ENCODE measurements at regions not wholly inside any gene's neighbourhood (a gene's known extent, or its start where the extent isn't known, plus 50 kb on each side); places are given as distances from the start of the nearest gene placed in this dataset.

GRCh38 chr3:177607589-177607988 lies 410.3 kb upstream of the TBL1XR1 start:
- TF ChIP-seq PREB (CRISPR knock-in tag; IDR thresholded peaks at IDR 0.05; ENCODE audit: borderline replicate concordance) = no peak
- no peak for TF ChIP-seq CTCF (IDR thresholded peaks at IDR 0.05)
- no peak for TF ChIP-seq STAT6 (CRISPR knock-in tag; conservative IDR thresholded peaks at IDR 0.05; ENCODE audit: low read depth)
- no peak for TF ChIP-seq E2F4 (CRISPR knock-in tag; IDR thresholded peaks at IDR 0.05; ENCODE audit: borderline replicate concordance, low read depth)
- TF ChIP-seq MAX (CRISPR knock-in tag; IDR thresholded peaks at IDR 0.05) = no peak
- TF ChIP-seq NR2C2 (CRISPR knock-in tag; IDR thresholded peaks at IDR 0.05) = no peak
- no peak for TF ChIP-seq ATF6 (CRISPR knock-in tag; IDR thresholded peaks at IDR 0.05)
- no peak for TF ChIP-seq OVOL2 (CRISPR knock-in tag; IDR thresholded peaks at IDR 0.05; ENCODE audit: borderline replicate concordance)
- no peak for TF ChIP-seq SMAD3 (CRISPR knock-in tag; IDR thresholded peaks at IDR 0.05; ENCODE audit: borderline replicate concordance)
- no peak for TF ChIP-seq ZBTB21 (CRISPR knock-in tag; IDR thresholded peaks at IDR 0.05; ENCODE audit: borderline replicate concordance)
- TF ChIP-seq NFATC4 (CRISPR knock-in tag; IDR thresholded peaks at IDR 0.05) = no peak
- TF ChIP-seq SP1 (CRISPR knock-in tag; conservative IDR thresholded peaks at IDR 0.05) = no peak
- TF ChIP-seq ZNF317 (CRISPR knock-in tag; IDR thresholded peaks at IDR 0.05; ENCODE audit: borderline replicate concordance, low read depth) = no peak
